ENCODE measurements at regions not wholly inside any gene's neighbourhood (a gene's known extent, or its start where the extent isn't known, plus 50 kb on each side); places are given as distances from the start of the nearest gene placed in this dataset.

DNA sequence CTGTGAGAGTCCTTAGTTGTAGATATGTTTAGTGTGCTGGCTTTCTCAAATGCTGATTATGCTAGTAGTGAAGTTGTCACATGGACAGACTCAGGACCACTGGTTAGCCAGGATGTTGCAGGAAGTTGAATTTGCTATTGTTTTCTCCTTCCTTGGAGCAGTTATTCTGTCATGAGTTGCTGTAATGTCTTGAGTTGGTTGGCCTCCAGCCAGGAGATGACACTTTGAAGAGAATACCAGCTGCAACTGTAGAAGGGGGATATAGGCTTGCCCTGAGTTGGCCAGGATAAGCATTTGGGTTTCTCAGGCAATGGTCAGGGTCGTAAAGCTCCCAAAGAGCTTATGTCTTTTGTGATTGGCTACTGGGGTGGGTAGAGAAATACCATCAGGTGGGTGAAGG is 206.7 kb downstream of the ZNF621 start:
- H2BK5ac ChIP-seq (ENCODE audit: low read depth, low read length, poor library complexity), result no peak overlapping the region
- H4K8ac ChIP-seq (ENCODE audit: low read depth, low read length), result no peak overlapping the region
- no peaks in the 10 kb centered on the region for H3K79me1 ChIP-seq (ENCODE audit: low read length)
- H2AFZ ChIP-seq (ENCODE audit: insufficient read depth, low read length, poor library complexity), result no peak overlapping the region
- H3K4me3 ChIP-seq (ENCODE audit: low read depth, low read length), result no peak overlapping the region
- no peaks in the 10 kb centered on the region for H3K27me3 ChIP-seq (ENCODE audit: insufficient read depth, low read length)
- H2BK12ac ChIP-seq (ENCODE audit: low read length), result no peak overlapping the region
- H3K9me3 ChIP-seq (ENCODE audit: insufficient read depth, low read depth, low read length), result peaks cover 2% of the 10 kb centered on the region
- H3K4me1 ChIP-seq (ENCODE audit: control insufficient read depth in 1 of 2, insufficient read depth in 2 of 2, low read length in 2 of 2), result no peaks in the 10 kb centered on the region
- no peak overlapping the region for H2AK5ac ChIP-seq (ENCODE audit: low read length)
- no peak overlapping the region for H2BK120ac ChIP-seq (ENCODE audit: insufficient read depth, low read length, poor library complexity)
- no peak overlapping the region for H3K4ac ChIP-seq (ENCODE audit: low read depth, low read length)
- no peak overlapping the region for H3K4me2 ChIP-seq (ENCODE audit: low read length)
- H3K36me3 ChIP-seq (ENCODE audit: control insufficient read depth in 1 of 2, insufficient read depth in 2 of 2, low read length in 2 of 2), result no peaks in the 10 kb centered on the region
- H3K23ac ChIP-seq (ENCODE audit: low read length), result no peak overlapping the region
- H3K14ac ChIP-seq (ENCODE audit: low read length), result no peak overlapping the region
- no peak overlapping the region for H4K91ac ChIP-seq (ENCODE audit: low read depth, low read length)
- DNase-seq, result no peak
- no peak overlapping the region for H4K12ac ChIP-seq (ENCODE audit: low read depth, low read length)
- H3K27ac ChIP-seq (ENCODE audit: low read depth, low read length), result no peak overlapping the region
- WGBS (ENCODE audit: extremely low coverage, insufficient coverage, insufficient read length), result no CpG with 5 or more reads among the region's 1 CpG
- H3K9ac ChIP-seq (ENCODE audit: low read length), result no peak overlapping the region
- no peaks in the 10 kb centered on the region for H3K79me2 ChIP-seq (ENCODE audit: control insufficient read depth, insufficient read depth, low read length, poor library complexity)
- H3K18ac ChIP-seq (ENCODE audit: low read length), result no peak overlapping the region

DNA sequence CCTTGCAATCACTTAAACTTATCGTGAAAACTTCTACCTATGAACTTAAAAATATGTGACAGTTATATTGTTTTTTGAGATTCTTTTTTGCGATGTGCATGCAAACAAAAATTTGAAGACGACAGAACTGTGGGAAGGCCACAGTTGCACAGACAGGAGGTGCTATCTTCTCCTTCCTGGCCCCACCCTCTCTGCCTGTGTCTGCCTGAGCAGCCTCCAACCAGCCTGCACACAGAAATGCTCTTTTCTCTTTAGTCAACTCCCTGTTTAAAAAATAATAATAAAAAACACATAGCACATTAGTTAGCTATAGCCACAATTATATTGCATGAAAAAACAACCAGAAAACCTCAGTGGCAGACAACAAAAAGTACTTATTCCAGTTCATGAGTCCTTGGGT is 212.2 kb downstream of the ZNF621 start:
- H4K91ac ChIP-seq (ENCODE audit: low read depth, low read length), result no peak overlapping the region
- no peak overlapping the region for H2BK5ac ChIP-seq (ENCODE audit: low read depth, low read length, poor library complexity)
- H3K14ac ChIP-seq (ENCODE audit: low read length), result no peak overlapping the region
- no peak overlapping the region for H4K8ac ChIP-seq (ENCODE audit: low read depth, low read length)
- H3K4me1 ChIP-seq (ENCODE audit: control insufficient read depth in 1 of 2, insufficient read depth in 2 of 2, low read length in 2 of 2), result peaks cover 1 to 2% of the 10 kb centered on the region in 2 experiments
- H2BK12ac ChIP-seq (ENCODE audit: low read length), result no peak overlapping the region
- no peak overlapping the region for H3K9ac ChIP-seq (ENCODE audit: low read length)
- H2AFZ ChIP-seq (ENCODE audit: insufficient read depth, low read length, poor library complexity), result no peak overlapping the region
- no peak overlapping the region for H3K4me3 ChIP-seq (ENCODE audit: low read depth, low read length)
- no peaks in the 10 kb centered on the region for H3K79me1 ChIP-seq (ENCODE audit: low read length)
- no peak overlapping the region for H3K18ac ChIP-seq (ENCODE audit: low read length)
- H3K4me2 ChIP-seq (ENCODE audit: low read length), result no peak overlapping the region
- DNase-seq, result no peak
- no peaks in the 10 kb centered on the region for H3K9me3 ChIP-seq (ENCODE audit: insufficient read depth, low read depth, low read length)
- H3K27me3 ChIP-seq (ENCODE audit: insufficient read depth, low read length), result no peaks in the 10 kb centered on the region
- H4K12ac ChIP-seq (ENCODE audit: low read depth, low read length), result no peak overlapping the region
- no CpG with 5 or more reads among the region's 3 CpGs for WGBS (ENCODE audit: extremely low coverage, insufficient coverage, insufficient read length)
- no peak overlapping the region for H3K23ac ChIP-seq (ENCODE audit: low read length)
- H2AK5ac ChIP-seq (ENCODE audit: low read length), result no peak overlapping the region
- H3K79me2 ChIP-seq (ENCODE audit: control insufficient read depth, insufficient read depth, low read length, poor library complexity), result no peaks in the 10 kb centered on the region
- H3K27ac ChIP-seq (ENCODE audit: low read depth, low read length), result no peak overlapping the region
- H3K36me3 ChIP-seq (ENCODE audit: control insufficient read depth in 1 of 2, insufficient read depth in 2 of 2, low read length in 2 of 2), result no peaks in the 10 kb centered on the region
- H2BK120ac ChIP-seq (ENCODE audit: insufficient read depth, low read length, poor library complexity), result no peak overlapping the region
- H3K4ac ChIP-seq (ENCODE audit: low read depth, low read length), result no peak overlapping the region

DNA sequence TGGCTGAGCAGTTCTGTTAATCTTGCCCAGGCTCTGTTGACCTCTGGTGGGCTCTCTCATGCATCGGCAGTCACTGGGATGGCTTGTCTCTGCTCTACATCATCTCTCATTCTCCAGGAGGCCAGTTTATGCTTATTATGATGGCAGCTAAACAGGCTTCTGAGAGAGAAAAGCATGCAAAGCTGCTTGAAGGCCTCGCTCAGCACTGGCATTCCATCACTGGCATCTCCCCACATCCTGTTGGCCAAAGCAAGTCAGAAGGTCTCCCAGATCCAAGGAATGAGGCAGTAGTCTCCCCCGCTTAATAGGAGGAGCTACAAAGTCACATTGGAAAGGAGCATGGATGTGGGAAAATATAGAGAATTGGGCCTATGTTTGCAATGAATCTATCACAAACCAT is 212.6 kb downstream of the ZNF621 start:
- no peak overlapping the region for H2AFZ ChIP-seq (ENCODE audit: insufficient read depth, low read length, poor library complexity)
- no peaks in the 10 kb centered on the region for H3K9me3 ChIP-seq (ENCODE audit: insufficient read depth, low read depth, low read length)
- H3K79me1 ChIP-seq (ENCODE audit: low read length), result no peaks in the 10 kb centered on the region
- no peak overlapping the region for H2BK5ac ChIP-seq (ENCODE audit: low read depth, low read length, poor library complexity)
- H3K4ac ChIP-seq (ENCODE audit: low read depth, low read length), result no peak overlapping the region
- H3K4me2 ChIP-seq (ENCODE audit: low read length), result no peak overlapping the region
- H3K18ac ChIP-seq (ENCODE audit: low read length), result no peak overlapping the region
- H4K8ac ChIP-seq (ENCODE audit: low read depth, low read length), result no peak overlapping the region
- whole genome bisulfite sequencing (ENCODE audit: extremely low coverage, insufficient coverage, insufficient read length), result no CpG with 5 or more reads among the region's 3 CpGs
- H3K36me3 ChIP-seq (ENCODE audit: control insufficient read depth in 1 of 2, insufficient read depth in 2 of 2, low read length in 2 of 2), result no peaks in the 10 kb centered on the region
- peaks cover 3 to 4% of the 10 kb centered on the region in 2 experiments for H3K4me1 ChIP-seq (ENCODE audit: control insufficient read depth in 1 of 2, insufficient read depth in 2 of 2, low read length in 2 of 2)
- H3K23ac ChIP-seq (ENCODE audit: low read length), result no peak overlapping the region
- no peak overlapping the region for H2AK5ac ChIP-seq (ENCODE audit: low read length)
- H2BK120ac ChIP-seq (ENCODE audit: insufficient read depth, low read length, poor library complexity), result no peak overlapping the region
- DNase-seq, result no peak
- no peaks in the 10 kb centered on the region for H3K27me3 ChIP-seq (ENCODE audit: insufficient read depth, low read length)
- H3K79me2 ChIP-seq (ENCODE audit: control insufficient read depth, insufficient read depth, low read length, poor library complexity), result no peaks in the 10 kb centered on the region
- no peak overlapping the region for H4K91ac ChIP-seq (ENCODE audit: low read depth, low read length)
- no peak overlapping the region for H2BK12ac ChIP-seq (ENCODE audit: low read length)
- no peak overlapping the region for H3K4me3 ChIP-seq (ENCODE audit: low read depth, low read length)
- no peak overlapping the region for H4K12ac ChIP-seq (ENCODE audit: low read depth, low read length)
- no peak overlapping the region for H3K9ac ChIP-seq (ENCODE audit: low read length)
- H3K14ac ChIP-seq (ENCODE audit: low read length), result no peak overlapping the region
- H3K27ac ChIP-seq (ENCODE audit: low read depth, low read length), result no peak overlapping the region

DNA sequence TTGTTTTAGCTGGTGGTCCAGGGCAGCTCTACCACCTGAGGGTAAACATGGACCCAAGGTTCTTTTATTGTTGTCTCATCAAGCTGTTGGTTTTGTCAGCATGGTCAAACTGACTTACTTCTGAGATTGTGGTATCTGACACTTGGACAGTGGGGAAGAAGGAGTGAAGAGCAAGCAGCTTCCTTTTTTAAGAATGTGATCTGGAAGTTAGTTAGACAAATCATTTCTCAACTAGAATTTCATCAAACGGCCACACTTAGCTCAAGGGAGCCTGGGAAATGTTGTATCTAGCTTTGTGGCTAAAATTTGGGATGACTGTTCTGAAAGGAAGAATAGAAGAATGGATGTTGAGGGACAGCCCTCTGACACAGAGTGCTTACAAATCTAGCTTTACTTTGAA is 215.2 kb downstream of the ZNF621 start:
- H3K4ac ChIP-seq (ENCODE audit: low read depth, low read length), result no peak overlapping the region
- H3K4me2 ChIP-seq (ENCODE audit: low read length), result no peak overlapping the region
- no peak overlapping the region for H3K27ac ChIP-seq (ENCODE audit: low read depth, low read length)
- no peaks in the 10 kb centered on the region for H3K27me3 ChIP-seq (ENCODE audit: insufficient read depth, low read length)
- H4K12ac ChIP-seq (ENCODE audit: low read depth, low read length), result no peak overlapping the region
- H3K9ac ChIP-seq (ENCODE audit: low read length), result no peak overlapping the region
- no peak overlapping the region for H2AFZ ChIP-seq (ENCODE audit: insufficient read depth, low read length, poor library complexity)
- no peak for DNase-seq
- no peak overlapping the region for H3K23ac ChIP-seq (ENCODE audit: low read length)
- no peak overlapping the region for H2BK5ac ChIP-seq (ENCODE audit: low read depth, low read length, poor library complexity)
- no peak overlapping the region for H2AK5ac ChIP-seq (ENCODE audit: low read length)
- WGBS (ENCODE audit: extremely low coverage, insufficient coverage, insufficient read length), result no CpG with 5 or more reads among the region's 1 CpG
- H4K91ac ChIP-seq (ENCODE audit: low read depth, low read length), result no peak overlapping the region
- H3K79me2 ChIP-seq (ENCODE audit: control insufficient read depth, insufficient read depth, low read length, poor library complexity), result no peaks in the 10 kb centered on the region
- H3K18ac ChIP-seq (ENCODE audit: low read length), result no peak overlapping the region
- no peak overlapping the region for H4K8ac ChIP-seq (ENCODE audit: low read depth, low read length)
- H3K14ac ChIP-seq (ENCODE audit: low read length), result no peak overlapping the region
- no peaks in the 10 kb centered on the region for H3K9me3 ChIP-seq (ENCODE audit: insufficient read depth, low read depth, low read length)
- H3K4me3 ChIP-seq (ENCODE audit: low read depth, low read length), result no peak overlapping the region
- no peak overlapping the region for H2BK12ac ChIP-seq (ENCODE audit: low read length)
- no peaks in the 10 kb centered on the region for H3K79me1 ChIP-seq (ENCODE audit: low read length)
- no peaks in the 10 kb centered on the region for H3K36me3 ChIP-seq (ENCODE audit: control insufficient read depth in 1 of 2, insufficient read depth in 2 of 2, low read length in 2 of 2)
- peaks cover 3 to 4% of the 10 kb centered on the region in 2 experiments for H3K4me1 ChIP-seq (ENCODE audit: control insufficient read depth in 1 of 2, insufficient read depth in 2 of 2, low read length in 2 of 2)
- no peak overlapping the region for H2BK120ac ChIP-seq (ENCODE audit: insufficient read depth, low read length, poor library complexity)

All from trophoblast cell (in vitro differentiated cells and primary cell).